Activated naive CD4-positive, alpha-beta T cell treated with anti-CD3 and anti-CD28 coated beads, Interleukin-2, amount 50 U/mL, for 24 hours (primary cell): ENCODE measurements at regions not wholly inside any gene's neighbourhood (a gene's known extent, or its start where the extent isn't known, plus 50 kb on each side); places are given as distances from the start of the nearest gene placed in this dataset.
"Not testable (repeated sequence)": the region's sequence is repeated elsewhere in the genome, so short reads cannot be mapped to it uniquely, and the experiment has no call there.

Source experiments
- H3K27ac Mint-ChIP-seq: one replicate; pipeline ENCODE4 v1.8.0; 2021; ENCODE audit warnings: mild to moderate bottlenecking, mixed read lengths
- H3K27me3 Mint-ChIP-seq: one replicate; pipeline ENCODE4 v1.8.0; 2021; ENCODE audit warnings: mixed read lengths
- H3K36me3 Mint-ChIP-seq: one replicate; pipeline ENCODE4 v1.8.0; 2021; ENCODE audit warnings: mixed read lengths
- H3K4me1 Mint-ChIP-seq: one replicate; pipeline ENCODE4 v1.8.0; 2021; ENCODE audit warnings: mixed read lengths
- H3K4me3 Mint-ChIP-seq: one replicate; pipeline ENCODE4 v1.8.0; 2021; ENCODE audit warnings: mild to moderate bottlenecking, mixed read lengths
- H3K9me3 Mint-ChIP-seq: one replicate; pipeline ENCODE4 v1.8.0; 2021; ENCODE audit warnings: mixed read lengths

- H3K36me3 Mint-ChIP-seq, result no peaks in the 10 kb centered on the region
- peaks cover 14% of the 10 kb centered on the region for H3K4me1 Mint-ChIP-seq
- H3K9me3 Mint-ChIP-seq, result no peaks in the 10 kb centered on the region
- no peak overlapping the region for H3K27ac Mint-ChIP-seq
- H3K27me3 Mint-ChIP-seq, result peaks cover 2% of the 10 kb centered on the region
- no peak overlapping the region for H3K4me3 Mint-ChIP-seq
Observed at GRCh38 chr11:12585861-12586260, 88.4 kb upstream of the TEAD1 start.

GRCh38 chr11:12587333-12587991 is 86.8 kb upstream of the TEAD1 start:
- Mint-ChIP-seq H3K36me3 (no peaks in the 10 kb centered on the region), H3K27ac (peak overlapping the region; percentile 24), H3K9me3 (no peaks in the 10 kb centered on the region), H3K27me3 (peaks cover 3% of the 10 kb centered on the region), H3K4me1 (peaks cover 14% of the 10 kb centered on the region), H3K4me3 (no peak overlapping the region)

- H3K4me3 Mint-ChIP-seq, result no peak overlapping the region
- H3K27me3 Mint-ChIP-seq, result peaks cover 7% of the 10 kb centered on the region
- no peaks in the 10 kb centered on the region for H3K9me3 Mint-ChIP-seq
- H3K27ac Mint-ChIP-seq, result no peak overlapping the region
- no peaks in the 10 kb centered on the region for H3K36me3 Mint-ChIP-seq
- peaks cover 14% of the 10 kb centered on the region for H3K4me1 Mint-ChIP-seq
Observed at GRCh38 chr11:12591706-12592105, 82.5 kb upstream of the TEAD1 start.

- peak overlapping the region; percentile 65 for H3K27ac Mint-ChIP-seq
- no peak overlapping the region for H3K4me3 Mint-ChIP-seq
- no peaks in the 10 kb centered on the region for H3K9me3 Mint-ChIP-seq
- no peaks in the 10 kb centered on the region for H3K36me3 Mint-ChIP-seq
- H3K27me3 Mint-ChIP-seq, result peaks cover 7% of the 10 kb centered on the region
- H3K4me1 Mint-ChIP-seq, result peaks cover 10% of the 10 kb centered on the region
Observed at GRCh38 chr11:12592283-12592682, 81.9 kb upstream of the TEAD1 start.

- peaks cover 12% of the 10 kb centered on the region for H3K4me1 Mint-ChIP-seq
- H3K36me3 Mint-ChIP-seq, H3K9me3 Mint-ChIP-seq, H3K4me3 Mint-ChIP-seq, H3K27me3 Mint-ChIP-seq: not testable (repeated sequence)
- H3K27ac Mint-ChIP-seq, result peak overlapping the region; percentile 65
Observed at GRCh38 chr11:12595089-12595847, 79.0 kb upstream of the TEAD1 start.

GRCh38 chr11:12598330-12599256 is 75.6 kb upstream of the TEAD1 start:
- Mint-ChIP-seq H3K9me3 (no peaks in the 10 kb centered on the region), H3K36me3 (no peaks in the 10 kb centered on the region), H3K27ac (no peak overlapping the region), H3K4me1 (peaks cover 12% of the 10 kb centered on the region), H3K27me3 (peaks cover 10% of the 10 kb centered on the region), H3K4me3 (peak overlapping the region; percentile 13)

- Mint-ChIP-seq H3K27ac (no peak overlapping the region), H3K36me3 (peaks cover 2% of the 10 kb centered on the region), H3K27me3 (peaks cover 11% of the 10 kb centered on the region), H3K9me3 (no peaks in the 10 kb centered on the region), H3K4me1 (peaks cover 12% of the 10 kb centered on the region), H3K4me3 (no peak overlapping the region)
Observed at GRCh38 chr11:12599408-12600143, 74.6 kb upstream of the TEAD1 start.

- peaks cover 2% of the 10 kb centered on the region for H3K36me3 Mint-ChIP-seq
- no peak overlapping the region for H3K4me3 Mint-ChIP-seq
- H3K27ac Mint-ChIP-seq, result no peak overlapping the region
- H3K4me1 Mint-ChIP-seq, result peaks cover 12% of the 10 kb centered on the region
- no peaks in the 10 kb centered on the region for H3K9me3 Mint-ChIP-seq
- peaks cover 15% of the 10 kb centered on the region for H3K27me3 Mint-ChIP-seq
Observed at GRCh38 chr11:12600829-12601228, 73.4 kb upstream of the TEAD1 start.

GRCh38 chr11:12602421-12602820 is 71.8 kb upstream of the TEAD1 start:
- Mint-ChIP-seq H3K9me3 (no peaks in the 10 kb centered on the region), H3K4me1 (peaks cover 12% of the 10 kb centered on the region), H3K36me3 (peaks cover 2% of the 10 kb centered on the region), H3K27me3 (peaks cover 22% of the 10 kb centered on the region), H3K27ac (no peak overlapping the region), H3K4me3 (no peak overlapping the region)

- peaks cover 6% of the 10 kb centered on the region for H3K4me1 Mint-ChIP-seq
- H3K36me3 Mint-ChIP-seq, result peaks cover 2% of the 10 kb centered on the region
- H3K27ac Mint-ChIP-seq, result no peak overlapping the region
- H3K4me3 Mint-ChIP-seq, result no peak overlapping the region
- H3K27me3 Mint-ChIP-seq, result peaks cover 22% of the 10 kb centered on the region
- H3K9me3 Mint-ChIP-seq, result no peaks in the 10 kb centered on the region
Observed at GRCh38 chr11:12603143-12604088, 70.8 kb upstream of the TEAD1 start.

GRCh38 chr11:12604557-12605153 is 69.6 kb upstream of the TEAD1 start:
- Mint-ChIP-seq H3K4me1 (no peaks in the 10 kb centered on the region), H3K27me3 (peaks cover 22% of the 10 kb centered on the region), H3K9me3 (no peaks in the 10 kb centered on the region), H3K27ac (no peak overlapping the region), H3K4me3 (no peak overlapping the region), H3K36me3 (peaks cover 2% of the 10 kb centered on the region)

GRCh38 chr11:12606597-12606996 is 67.6 kb upstream of the TEAD1 start:
- no peaks in the 10 kb centered on the region for H3K4me1 Mint-ChIP-seq
- no peak overlapping the region for H3K4me3 Mint-ChIP-seq
- H3K36me3 Mint-ChIP-seq, result peaks cover 2% of the 10 kb centered on the region
- H3K27ac Mint-ChIP-seq, result no peak overlapping the region
- H3K27me3 Mint-ChIP-seq, result peaks cover 22% of the 10 kb centered on the region
- H3K9me3 Mint-ChIP-seq, result no peaks in the 10 kb centered on the region

GRCh38 chr11:12608678-12609077 is 65.5 kb upstream of the TEAD1 start:
- not testable (repeated sequence) for H3K36me3 Mint-ChIP-seq, H3K27ac Mint-ChIP-seq, H3K4me3 Mint-ChIP-seq, H3K4me1 Mint-ChIP-seq
- Mint-ChIP-seq H3K27me3 (peaks cover 18% of the 10 kb centered on the region), H3K9me3 (peaks cover 13% of the 10 kb centered on the region)

- Mint-ChIP-seq H3K27me3 (peaks cover 10% of the 10 kb centered on the region), H3K36me3 (peaks cover 5% of the 10 kb centered on the region), H3K9me3 (peaks cover 13% of the 10 kb centered on the region), H3K4me3 (no peak overlapping the region), H3K4me1 (no peaks in the 10 kb centered on the region), H3K27ac (no peak overlapping the region)
Observed at GRCh38 chr11:12611352-12611751, 62.9 kb upstream of the TEAD1 start.
